ENCODE measurements at regions not wholly inside any gene's neighbourhood (a gene's known extent, or its start where the extent isn't known, plus 50 kb on each side); places are given as distances from the start of the nearest gene placed in this dataset.
"Not testable (repeated sequence)": the region's sequence is repeated elsewhere in the genome, so short reads cannot be mapped to it uniquely, and the experiment has no call there.

GRCh38 chr17:77834170-77835115 lies 124.1 kb upstream of the TNRC6C start:
- POLR2A ChIA-PET: interaction anchor here (0.6 to 1.3 kb wide), 3 partner anchors 124 to 966 kb away, joined by 3 to 7 read pairs (median 3); partner anchors contain the start of gene TNRC6C
- Histone ChIP-seq H3K4me1 (ENCODE audit: control extremely low read depth in 1 of 4, control insufficient read depth in 4 of 4, insufficient read depth in 4 of 4, low read length in 3 of 4) (peaks cover 0 to 43% (median 28%) of the 10 kb centered on the region in 4 experiments), H3K9me3 (ENCODE audit: control extremely low read depth in 1 of 5, control insufficient read depth in 4 of 5, insufficient read depth in 2 of 5, low read depth in 1 of 5, low read length in 4 of 5) (no peaks in the 10 kb centered on the region), H3K27me3 (replicated peaks in 2 of 5; ENCODE audit: control insufficient read depth in 4 of 5, insufficient read depth in 5 of 5, low read length in 4 of 5) (no peaks in the 10 kb centered on the region), H3K4me3 (ENCODE audit: control insufficient read depth in 1 of 7, extremely low read depth in 1 of 7, insufficient read depth in 4 of 7, low read depth in 2 of 7, low read length in 6 of 7) (peak overlapping the region in 2 of 7 experiments; percentile 30 to 46), H3K36me3 (ENCODE audit: control insufficient read depth in 4 of 4, insufficient read depth in 4 of 4, low read length in 3 of 4) (no peaks in the 10 kb centered on the region), H3K27ac (ENCODE audit: insufficient read depth in 1 of 2, low read depth in 1 of 2, low read length in 2 of 2, poor library complexity in 1 of 2, severe bottlenecking in 2 of 2) (peak overlapping the region in 1 of 2 experiments; percentile 30)
- CTCF ChIA-PET: interaction anchor here (0.6 to 1.4 kb wide), 7 partner anchors 9 to 66 kb away, joined by 3 to 8 read pairs (median 3); no protein-coding TSS in a partner anchor
- peak; percentile 74 to 93 (median 91) for DNase-seq
- 33% methylated on average over 11 of the region's 12 CpGs for WGBS (ENCODE audit: insufficient coverage)

DNA sequence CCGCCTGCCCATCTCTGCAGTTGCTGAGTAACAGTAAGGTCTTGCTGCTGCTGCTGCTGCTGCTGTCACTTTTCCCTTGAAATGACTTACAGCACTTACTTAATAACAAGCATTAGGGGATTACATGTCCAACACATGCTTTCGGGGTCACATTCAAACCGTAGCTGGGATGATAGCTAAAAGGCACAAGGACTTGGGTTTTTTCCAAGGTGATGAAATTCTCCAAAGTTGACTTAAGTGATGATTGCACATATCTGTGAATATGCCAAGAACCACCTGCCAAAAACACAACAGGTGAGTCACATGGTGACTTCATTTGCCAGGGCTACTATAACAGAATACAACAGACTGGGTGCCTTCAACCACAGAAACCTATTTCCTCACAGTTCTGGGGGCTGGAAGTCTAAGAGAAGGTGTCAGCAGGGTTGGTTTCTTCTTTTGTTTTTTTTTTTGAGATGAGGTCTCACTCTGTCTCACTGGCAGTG lies 121.9 kb upstream of the TNRC6C start:
- Histone ChIP-seq H3K27me3 (replicated peaks in 2 of 5; ENCODE audit: control insufficient read depth in 4 of 5, insufficient read depth in 5 of 5, low read length in 4 of 5) (no peaks in the 10 kb centered on the region), H3K9me3 (ENCODE audit: control extremely low read depth in 1 of 5, control insufficient read depth in 4 of 5, insufficient read depth in 2 of 5, low read depth in 1 of 5, low read length in 4 of 5) (no peaks in the 10 kb centered on the region), H3K4me1 (ENCODE audit: control extremely low read depth in 1 of 4, control insufficient read depth in 4 of 4, insufficient read depth in 4 of 4, low read length in 3 of 4) (peaks cover 0 to 46% (median 28%) of the 10 kb centered on the region in 4 experiments), H3K27ac (ENCODE audit: insufficient read depth in 1 of 2, low read depth in 1 of 2, low read length in 2 of 2, poor library complexity in 1 of 2, severe bottlenecking in 2 of 2) (no peak overlapping the region), H3K4me3 (ENCODE audit: control insufficient read depth in 1 of 7, extremely low read depth in 1 of 7, insufficient read depth in 4 of 7, low read depth in 2 of 7, low read length in 6 of 7) (no peak overlapping the region), H3K36me3 (ENCODE audit: control insufficient read depth in 4 of 4, insufficient read depth in 4 of 4, low read length in 3 of 4) (no peaks in the 10 kb centered on the region)
- DNase-seq: no peak
- CTCF ChIA-PET: interaction anchor here (0.9 kb wide), 1 partner anchor 50 kb away, joined by 4 read pairs; no protein-coding TSS in a partner anchor
- 90% methylated on average over 2 of the region's 3 CpGs for WGBS (ENCODE audit: insufficient coverage)
- POLR2A ChIA-PET: no interaction called here

DNA sequence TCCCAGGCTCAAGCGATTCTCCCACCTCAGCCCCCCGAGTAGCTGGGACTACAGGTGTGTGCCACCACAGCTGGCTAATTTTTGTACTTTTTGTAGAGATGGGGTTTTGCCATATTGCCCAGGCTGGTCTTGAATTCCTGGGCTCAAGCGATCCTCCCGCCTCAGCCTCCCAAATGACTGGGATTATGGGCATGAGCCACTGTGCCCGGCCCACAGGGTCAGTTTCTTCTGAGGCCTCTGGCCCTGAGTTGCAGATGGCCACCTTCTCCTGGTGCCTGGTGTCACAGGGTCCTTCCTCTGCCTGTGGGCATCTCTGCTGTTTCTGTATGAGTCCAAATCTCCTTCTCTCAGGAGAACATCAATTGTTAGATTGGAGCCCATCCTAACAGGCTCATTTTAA lies 121.4 kb upstream of the TNRC6C start:
- H3K4me1 ChIP-seq (ENCODE audit: control extremely low read depth in 1 of 4, control insufficient read depth in 4 of 4, insufficient read depth in 4 of 4, low read length in 3 of 4): peaks cover 0 to 51% (median 33%) of the 10 kb centered on the region in 4 experiments
- H3K36me3 ChIP-seq (ENCODE audit: control insufficient read depth in 4 of 4, insufficient read depth in 4 of 4, low read length in 3 of 4); H3K9me3 ChIP-seq (ENCODE audit: control extremely low read depth in 1 of 5, control insufficient read depth in 4 of 5, insufficient read depth in 2 of 5, low read depth in 1 of 5, low read length in 4 of 5); H3K27ac ChIP-seq (ENCODE audit: insufficient read depth in 1 of 2, low read depth in 1 of 2, low read length in 2 of 2, poor library complexity in 1 of 2, severe bottlenecking in 2 of 2); POLR2A ChIA-PET; H3K4me3 ChIP-seq (ENCODE audit: control insufficient read depth in 1 of 7, extremely low read depth in 1 of 7, insufficient read depth in 4 of 7, low read depth in 2 of 7, low read length in 6 of 7); H3K27me3 ChIP-seq (replicated peaks in 2 of 5; ENCODE audit: control insufficient read depth in 4 of 5, insufficient read depth in 5 of 5, low read length in 4 of 5); DNase-seq: not testable (repeated sequence)
- CTCF ChIA-PET: interaction anchor here (1.3 kb wide), 1 partner anchor 10 kb away, joined by 3 read pairs; no protein-coding TSS in a partner anchor
- 100% methylated on average over 4 of the region's 5 CpGs for WGBS (ENCODE audit: insufficient coverage)

GRCh38 chr17:77837917-77838316 lies 120.6 kb upstream of the TNRC6C start:
- Histone ChIP-seq H3K4me3 (ENCODE audit: control insufficient read depth in 1 of 7, extremely low read depth in 1 of 7, insufficient read depth in 4 of 7, low read depth in 2 of 7, low read length in 6 of 7) (no peak overlapping the region), H3K27me3 (replicated peaks in 2 of 5; ENCODE audit: control insufficient read depth in 4 of 5, insufficient read depth in 5 of 5, low read length in 4 of 5) (no peaks in the 10 kb centered on the region), H3K4me1 (ENCODE audit: control extremely low read depth in 1 of 4, control insufficient read depth in 4 of 4, insufficient read depth in 4 of 4, low read length in 3 of 4) (peaks cover 5 to 60% (median 42%) of the 10 kb centered on the region in 4 experiments), H3K27ac (ENCODE audit: insufficient read depth in 1 of 2, low read depth in 1 of 2, low read length in 2 of 2, poor library complexity in 1 of 2, severe bottlenecking in 2 of 2) (no peak overlapping the region), H3K36me3 (ENCODE audit: control insufficient read depth in 4 of 4, insufficient read depth in 4 of 4, low read length in 3 of 4) (no peaks in the 10 kb centered on the region), H3K9me3 (ENCODE audit: control extremely low read depth in 1 of 5, control insufficient read depth in 4 of 5, insufficient read depth in 2 of 5, low read depth in 1 of 5, low read length in 4 of 5) (no peaks in the 10 kb centered on the region)
- ChIA-PET POLR2A (no interaction called here), CTCF (interaction anchor here (0.5 to 1.3 kb wide), 2 partner anchors 11 to 21 kb away, joined by 3 read pairs; no protein-coding TSS in a partner anchor)
- DNase-seq: no peak
- WGBS (ENCODE audit: insufficient coverage): 95% methylated on average over 4 of the region's 9 CpGs

DNA sequence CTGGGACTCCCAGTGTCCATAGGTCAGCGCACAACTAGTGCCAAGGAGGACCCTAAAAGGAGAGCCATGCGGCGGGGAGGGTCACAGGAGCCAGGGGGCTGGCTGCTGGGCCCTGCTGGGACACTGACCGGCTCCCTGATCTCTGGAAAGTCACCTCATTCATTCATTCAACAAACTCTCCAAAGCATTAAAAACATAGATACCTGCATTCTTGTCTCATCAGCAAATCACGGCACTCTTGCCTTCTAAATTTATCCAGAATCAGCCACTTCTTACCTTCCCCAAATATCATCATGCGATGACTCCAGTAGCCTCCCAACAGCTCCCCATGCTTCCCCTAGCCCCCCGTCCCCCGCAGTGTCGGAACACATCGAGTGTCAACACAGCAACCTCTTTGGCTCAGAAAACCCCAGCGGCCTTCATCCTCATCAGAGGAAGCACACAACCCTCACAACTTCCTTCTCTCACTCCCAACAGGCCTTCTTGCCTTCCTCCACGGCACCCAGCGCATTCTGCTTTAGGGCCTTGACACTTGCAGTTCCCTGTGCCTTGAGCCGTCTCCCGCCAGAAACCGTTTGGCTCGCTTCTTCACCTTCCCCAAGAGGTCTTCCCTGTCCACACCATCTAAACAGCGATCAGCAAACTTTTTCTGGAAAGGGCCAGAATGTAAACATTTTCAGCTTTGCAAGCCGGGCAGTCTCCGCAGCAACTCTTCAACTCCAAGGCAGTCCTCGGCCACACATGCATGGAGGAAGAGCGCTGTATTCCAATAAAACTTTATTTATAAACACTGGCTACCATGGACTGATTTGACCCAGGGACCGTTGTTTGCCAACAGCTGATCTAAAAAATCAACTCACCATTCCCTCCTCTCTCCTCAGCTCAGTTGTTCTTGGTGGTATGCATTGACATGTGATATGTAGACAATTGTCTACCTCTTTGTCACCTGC lies 119.5 kb upstream of the TNRC6C start:
- CTCF ChIA-PET: no interaction called here
- peak in 2 of 3 donors; percentile 56 to 65 for DNase-seq
- Histone ChIP-seq H3K4me1 (ENCODE audit: control extremely low read depth in 1 of 4, control insufficient read depth in 4 of 4, insufficient read depth in 4 of 4, low read length in 3 of 4) (peaks cover 9 to 65% (median 49%) of the 10 kb centered on the region in 4 experiments), H3K36me3 (ENCODE audit: control insufficient read depth in 4 of 4, insufficient read depth in 4 of 4, low read length in 3 of 4) (no peaks in the 10 kb centered on the region), H3K9me3 (ENCODE audit: control extremely low read depth in 1 of 5, control insufficient read depth in 4 of 5, insufficient read depth in 2 of 5, low read depth in 1 of 5, low read length in 4 of 5) (no peaks in the 10 kb centered on the region), H3K4me3 (ENCODE audit: control insufficient read depth in 1 of 7, extremely low read depth in 1 of 7, insufficient read depth in 4 of 7, low read depth in 2 of 7, low read length in 6 of 7) (no peak overlapping the region), H3K27ac (ENCODE audit: insufficient read depth in 1 of 2, low read depth in 1 of 2, low read length in 2 of 2, poor library complexity in 1 of 2, severe bottlenecking in 2 of 2) (no peak overlapping the region), H3K27me3 (replicated peaks in 2 of 5; ENCODE audit: control insufficient read depth in 4 of 5, insufficient read depth in 5 of 5, low read length in 4 of 5) (no peaks in the 10 kb centered on the region)
- 47% methylated on average over 18 of the region's 23 CpGs for WGBS (ENCODE audit: insufficient coverage)
- POLR2A ChIA-PET: interaction anchor here (1.7 kb wide), 1 partner anchor 119 kb away, joined by 3 read pairs; the partner anchor contains the start of gene TNRC6C

GRCh38 chr17:77839698-77840512 lies 118.6 kb upstream of the TNRC6C start:
- Histone ChIP-seq H3K4me3 (ENCODE audit: control insufficient read depth in 1 of 7, extremely low read depth in 1 of 7, insufficient read depth in 4 of 7, low read depth in 2 of 7, low read length in 6 of 7) (no peak overlapping the region), H3K36me3 (ENCODE audit: control insufficient read depth in 4 of 4, insufficient read depth in 4 of 4, low read length in 3 of 4) (no peaks in the 10 kb centered on the region), H3K9me3 (ENCODE audit: control extremely low read depth in 1 of 5, control insufficient read depth in 4 of 5, insufficient read depth in 2 of 5, low read depth in 1 of 5, low read length in 4 of 5) (no peaks in the 10 kb centered on the region), H3K27me3 (replicated peaks in 2 of 5; ENCODE audit: control insufficient read depth in 4 of 5, insufficient read depth in 5 of 5, low read length in 4 of 5) (no peaks in the 10 kb centered on the region), H3K27ac (ENCODE audit: insufficient read depth in 1 of 2, low read depth in 1 of 2, low read length in 2 of 2, poor library complexity in 1 of 2, severe bottlenecking in 2 of 2) (no peak overlapping the region), H3K4me1 (ENCODE audit: control extremely low read depth in 1 of 4, control insufficient read depth in 4 of 4, insufficient read depth in 4 of 4, low read length in 3 of 4) (peaks cover 9 to 65% (median 49%) of the 10 kb centered on the region in 4 experiments)
- ChIA-PET POLR2A (interaction anchor here (1.7 kb wide), 1 partner anchor 118 kb away, joined by 3 read pairs; the partner anchor contains the start of gene TNRC6C), CTCF (no interaction called here)
- DNase-seq: no peak
- WGBS (ENCODE audit: insufficient coverage): 89% methylated on average over 14 of the region's 16 CpGs
